H9 (cell line): ENCODE measurements at regions not wholly inside any gene's neighbourhood (a gene's known extent, or its start where the extent isn't known, plus 50 kb on each side); places are given as distances from the start of the nearest gene placed in this dataset.

Experiments
- DNase-seq: peaks from one replicate; pipeline ENCODE4 v3.0.0-alpha.2; 2017
- H2AFZ ChIP-seq: one replicate; pipeline ENCODE4 v1.6.1; 2013; ENCODE audit warnings: mild to moderate bottlenecking, low read length, control low read depth, moderate library complexity
- H2AK5ac ChIP-seq: 2 replicates; pipeline ENCODE4 v1.6.1; 2013; ENCODE audit warnings: low read length, control low read depth, mixed read lengths; ENCODE audit not compliant: insufficient read length
- H2BK120ac ChIP-seq: one replicate; pipeline ENCODE4 v1.6.1; 2013; ENCODE audit warnings: low read depth, mild to moderate bottlenecking, low read length, control low read depth, inconsistent platforms; ENCODE audit not compliant: poor library complexity, severe bottlenecking
- H2BK12ac ChIP-seq: 2 replicates; pipeline ENCODE4 v1.6.1; 2013; ENCODE audit warnings: low read length, control low read depth, mixed read lengths, low read depth; ENCODE audit not compliant: insufficient read length
- H2BK15ac ChIP-seq: 2 replicates; pipeline ENCODE4 v1.6.1; 2013; ENCODE audit warnings: low read depth, low read length, control low read depth
- H2BK20ac ChIP-seq: one replicate; pipeline ENCODE4 v1.6.1; 2013; ENCODE audit warnings: low read depth, mild to moderate bottlenecking, low read length, control low read depth, inconsistent platforms; ENCODE audit not compliant: poor library complexity, severe bottlenecking
- H2BK5ac ChIP-seq: 2 replicates; pipeline ENCODE4 v1.6.1; 2013; ENCODE audit warnings: low read length, control low read depth, mixed read lengths; ENCODE audit not compliant: insufficient read length
- H3K14ac ChIP-seq: 2 replicates; pipeline ENCODE4 v1.6.1; 2013; ENCODE audit warnings: low read length, control low read depth; ENCODE audit not compliant: insufficient read depth
- H3K18ac ChIP-seq: 2 replicates; pipeline ENCODE4 v1.6.1; 2013; ENCODE audit warnings: low read depth, mild to moderate bottlenecking, mixed read lengths, low read length, control low read depth; ENCODE audit not compliant: insufficient read length
- H3K23ac ChIP-seq: 2 replicates; pipeline ENCODE4 v1.6.1; 2013; ENCODE audit warnings: low read length, control low read depth, mixed read lengths, low read depth; ENCODE audit not compliant: insufficient read length
- H3K23me2 ChIP-seq: 2 replicates; pipeline ENCODE4 v1.6.1; 2013; ENCODE audit warnings: low read depth, mild to moderate bottlenecking, mixed read lengths, low read length, control low read depth; ENCODE audit not compliant: insufficient read length, poor library complexity, severe bottlenecking
- H3K27ac ChIP-seq: 2 replicates; pipeline ENCODE4 v1.5.1; 2013; ENCODE audit warnings: low read length, control low read depth, mixed read lengths, low read depth; ENCODE audit not compliant: insufficient read length
- H3K27me3 ChIP-seq: 2 replicates; pipeline ENCODE4 v1.6.1; 2013; ENCODE audit warnings: low read length, control low read depth, inconsistent platforms; ENCODE audit not compliant: insufficient read depth
- H3K4ac ChIP-seq: 2 replicates; pipeline ENCODE4 v1.6.1; 2013; ENCODE audit warnings: low read depth, mild to moderate bottlenecking, control low read depth, inconsistent platforms, low read length, moderate library complexity
- H3K4me1 ChIP-seq: 2 replicates; pipeline ENCODE4 v1.6.1; 2013; ENCODE audit warnings: low read length, control low read depth, inconsistent platforms; ENCODE audit not compliant: insufficient read depth
- H3K4me2 ChIP-seq: 2 replicates; pipeline ENCODE4 v1.6.1; 2013; ENCODE audit warnings: low read length, control low read depth, mixed read lengths; ENCODE audit not compliant: insufficient read length, insufficient read depth
- H3K56ac ChIP-seq: 2 replicates; pipeline ENCODE4 v1.6.1; 2013; ENCODE audit warnings: low read depth, mild to moderate bottlenecking, mixed read lengths, low read length, control low read depth; ENCODE audit not compliant: insufficient read length
- H3K79me1 ChIP-seq: 2 replicates; pipeline ENCODE4 v1.6.1; 2013; ENCODE audit warnings: low read depth, mild to moderate bottlenecking, moderate library complexity, low read length, control low read depth, inconsistent platforms; ENCODE audit not compliant: insufficient read depth, poor library complexity, severe bottlenecking
- H3K79me2 ChIP-seq: 2 replicates; pipeline ENCODE4 v1.6.1; 2013; ENCODE audit warnings: low read length, control low read depth, inconsistent platforms; ENCODE audit not compliant: insufficient read depth
- H3K9ac ChIP-seq: 2 replicates; pipeline ENCODE4 v1.6.1; 2013; ENCODE audit warnings: low read length, control low read depth, mixed read lengths; ENCODE audit not compliant: insufficient read length; ENCODE audit errors: extremely low read depth
- H3K9me3 ChIP-seq: one replicate; pipeline ENCODE4 v1.6.1; 2013; ENCODE audit warnings: low read depth, low read length, inconsistent platforms; ENCODE audit not compliant: control insufficient read depth
- H3T11ph ChIP-seq: one replicate; pipeline ENCODE4 v1.6.1; 2013; ENCODE audit warnings: mild to moderate bottlenecking, low read length, control low read depth, inconsistent platforms
- H4K20me1 ChIP-seq: one replicate; pipeline ENCODE4 v1.6.1; 2013; ENCODE audit not compliant: control insufficient read depth, insufficient read length, insufficient read depth
- H4K5ac ChIP-seq: 2 replicates; pipeline ENCODE4 v1.6.1; 2013; ENCODE audit warnings: low read depth, mild to moderate bottlenecking, mixed read lengths, low read length, control low read depth; ENCODE audit not compliant: insufficient read length
- H4K8ac ChIP-seq: replicated peaks from 2 replicates; pipeline ENCODE4 v1.6.1; 2013; ENCODE audit warnings: low read length, control low read depth, mixed read lengths, low read depth; ENCODE audit not compliant: insufficient read length
- H4K91ac ChIP-seq: 2 replicates; pipeline ENCODE4 v1.6.1; 2013; ENCODE audit warnings: low read depth, mild to moderate bottlenecking, moderate library complexity, mixed read lengths, low read length, control low read depth; ENCODE audit not compliant: insufficient read length
- H3K27ac Mint-ChIP-seq, 3 experiments: 2 replicates in 2 of 3; 3 replicates in 1 of 3; pipeline ENCODE4 v1.8.0; 2020 to 2021; ENCODE audit warnings: mixed read lengths in 3 of 3, mild to moderate bottlenecking in 1 of 3, moderate library complexity in 1 of 3
- H3K27me3 Mint-ChIP-seq: 2 replicates; pipeline ENCODE4 v1.8.0; 2021; ENCODE audit warnings: low read depth, mild to moderate bottlenecking, moderate library complexity, mixed read lengths
- H3K36me3 Mint-ChIP-seq, 3 experiments: 2 replicates in 2 of 3; 3 replicates in 1 of 3; pipeline ENCODE4 v1.8.0; 2020 to 2021; ENCODE audit warnings: low read depth in 3 of 3, mixed read lengths in 3 of 3; ENCODE audit not compliant: insufficient read depth in 1 of 3
- H3K4me1 Mint-ChIP-seq, 2 experiments: 2 replicates each; pipeline ENCODE4 v1.8.0; 2020; ENCODE audit warnings: mixed read lengths in 2 of 2
- H3K4me3 Mint-ChIP-seq, 2 experiments: 2 replicates in 1 of 2; 3 replicates in 1 of 2; pipeline ENCODE4 v1.8.0; 2020 to 2021; ENCODE audit warnings: mild to moderate bottlenecking in 2 of 2, mixed read lengths in 2 of 2, moderate library complexity in 1 of 2
- H3K9me3 Mint-ChIP-seq, 2 experiments: 2 replicates in 1 of 2; 3 replicates in 1 of 2; pipeline ENCODE4 v1.8.0; 2020; ENCODE audit warnings: mild to moderate bottlenecking in 2 of 2, mixed read lengths in 2 of 2, moderate library complexity in 1 of 2
- CTCF ChIP-seq: fragments of 200-600 bp; sonication (generic); conservative IDR thresholded peaks from 3 replicates; pipeline ENCODE4 v1.8.0; 2021; ENCODE audit warnings: antibody characterized with exemption, mild to moderate bottlenecking
- WGBS: extraction: QIAGEN DNeasy Blood & Tissue Kit; methylation state at CpG from one replicate; pipeline ENCODE4 v1.1.7; 2013; ENCODE audit warnings: missing lambda C conversion rate, low lambda C conversion rate, mixed read lengths; ENCODE audit not compliant: insufficient read length; ENCODE audit errors: extremely low coverage; 5-methylcytosine and 5-hydroxymethylcytosine counted together

GRCh38 chr4:11072999-11073398, 355.7 kb downstream of the HS3ST1 start:
- DNase-seq = no peak
- Histone ChIP-seq H3K18ac (no peak overlapping the region), H2AK5ac (no peak overlapping the region), H3K4me1 (no peaks in the 10 kb centered on the region; the same call in 1 of the 2 replicates), H2BK20ac (no peak overlapping the region), H3K9me3 (no peaks in the 10 kb centered on the region), H3K79me1 (no peaks in the 10 kb centered on the region), H3K4ac (no peak overlapping the region), H2AFZ (no peak overlapping the region), H3K14ac (no peak overlapping the region), H3K9ac (no peak overlapping the region), H2BK12ac (no peak overlapping the region), H4K91ac (no peak overlapping the region), H3K27me3 (no peaks in the 10 kb centered on the region; the same call in 1 of the 2 replicates), H3K4me2 (no peak overlapping the region), H3T11ph (no peak overlapping the region), H2BK15ac (no peak overlapping the region), H3K23ac (no peak overlapping the region), H3K56ac (no peak overlapping the region), H3K79me2 (no peaks in the 10 kb centered on the region), H4K5ac (no peak overlapping the region), H2BK120ac (no peak overlapping the region), H3K23me2 (no peaks in the 10 kb centered on the region), H4K20me1 (no peaks in the 10 kb centered on the region), H3K27ac (no peak overlapping the region), H4K8ac (no peak overlapping the region), H2BK5ac (no peak overlapping the region)
- H3K36me3 Mint-ChIP-seq = no peaks in the 10 kb centered on the region
- no peaks in the 10 kb centered on the region for H3K27me3 Mint-ChIP-seq
- no peak for TF ChIP-seq CTCF
- no peak overlapping the region for H3K27ac Mint-ChIP-seq
- no CpG with 5 or more reads among the region's 8 CpGs for WGBS
- H3K4me3 Mint-ChIP-seq = no peak overlapping the region
- H3K4me1 Mint-ChIP-seq = peaks cover 14 to 28% of the 10 kb centered on the region in 2 experiments
- H3K9me3 Mint-ChIP-seq = no peaks in the 10 kb centered on the region
